Fibroblast of pulmonary artery (primary cell): ENCODE measurements at regions not wholly inside any gene's neighbourhood (a gene's known extent, or its start where the extent isn't known, plus 50 kb on each side); places are given as distances from the start of the nearest gene placed in this dataset.

Experiments
- DNase-seq: peaks from one replicate; pipeline ENCODE4 v3.0.0-alpha.2; 2010; ENCODE audit warnings: low read depth
- H3K4me3 ChIP-seq: replicated peaks from 2 replicates; pipeline ENCODE4 v1.5.1; 2011; ENCODE audit warnings: low read depth, mild to moderate bottlenecking, control low read depth, low read length, moderate library complexity
- CTCF ChIP-seq: IDR thresholded peaks from 2 replicates; pipeline ENCODE4 v1.5.1; 2011; ENCODE audit warnings: mild to moderate bottlenecking, control low read depth, low read length, inconsistent platforms; ENCODE audit errors: missing control alignments

DNA sequence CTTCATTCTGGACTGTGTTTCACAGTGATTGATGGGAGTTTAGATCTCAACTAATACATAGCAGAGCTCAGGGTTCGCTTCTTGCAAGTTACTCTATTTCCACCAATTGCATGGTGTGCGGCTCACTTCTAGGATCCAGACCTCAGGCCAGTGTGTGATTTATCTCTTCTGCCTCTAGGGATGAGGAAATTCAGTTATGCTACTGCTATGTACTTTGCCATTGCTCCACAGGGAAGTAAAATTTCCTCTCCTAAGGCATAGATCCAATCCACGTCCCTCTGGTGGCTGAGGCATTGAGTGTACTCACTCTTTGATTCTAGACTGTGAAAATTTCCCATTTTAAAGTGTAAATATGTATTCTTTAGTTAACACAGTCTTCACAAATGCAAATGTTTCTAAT is 214.1 kb downstream of the HS3ST3B1 start:
- TF ChIP-seq CTCF: no peak
- DNase-seq: no peak
- no peak overlapping the region for H3K4me3 ChIP-seq

- TF ChIP-seq CTCF: no peak
- DNase-seq: no peak
- H3K4me3 ChIP-seq: no peak overlapping the region
Observed at GRCh38 chr17:14513835-14514234, 213.0 kb downstream of the HS3ST3B1 start.

DNA sequence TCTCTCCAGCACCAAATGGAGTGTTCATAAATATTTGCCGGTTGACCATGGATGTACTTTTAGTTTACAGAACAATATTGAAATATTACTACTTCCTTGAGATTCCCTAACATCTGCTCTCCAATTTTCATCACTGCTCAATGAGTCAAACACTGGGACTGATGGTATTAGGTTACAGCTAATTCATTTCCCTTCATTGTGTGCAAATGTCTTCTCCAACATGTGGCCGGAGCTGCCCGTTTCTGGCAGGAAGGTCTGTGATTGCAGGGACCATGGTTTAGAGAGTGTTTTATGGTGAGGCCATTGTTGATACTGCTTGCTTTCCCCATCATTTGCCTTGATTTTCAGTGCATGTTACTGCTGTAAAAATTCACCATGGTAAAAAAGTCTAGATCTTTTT is 209.3 kb downstream of the HS3ST3B1 start:
- no peak for TF ChIP-seq CTCF

GRCh38 chr17:14508156-14508555 is 207.3 kb downstream of the HS3ST3B1 start:
- DNase-seq: no peak
- H3K4me3 ChIP-seq: no peak overlapping the region
- TF ChIP-seq CTCF: no peak

More for the DNA sequence above, 209.3 kb downstream of the HS3ST3B1 start:
- DNase-seq: no peak
- no peak overlapping the region for H3K4me3 ChIP-seq

- H3K4me3 ChIP-seq: no peak overlapping the region
Observed at GRCh38 chr17:14506364-14506763, 205.5 kb downstream of the HS3ST3B1 start.

DNA sequence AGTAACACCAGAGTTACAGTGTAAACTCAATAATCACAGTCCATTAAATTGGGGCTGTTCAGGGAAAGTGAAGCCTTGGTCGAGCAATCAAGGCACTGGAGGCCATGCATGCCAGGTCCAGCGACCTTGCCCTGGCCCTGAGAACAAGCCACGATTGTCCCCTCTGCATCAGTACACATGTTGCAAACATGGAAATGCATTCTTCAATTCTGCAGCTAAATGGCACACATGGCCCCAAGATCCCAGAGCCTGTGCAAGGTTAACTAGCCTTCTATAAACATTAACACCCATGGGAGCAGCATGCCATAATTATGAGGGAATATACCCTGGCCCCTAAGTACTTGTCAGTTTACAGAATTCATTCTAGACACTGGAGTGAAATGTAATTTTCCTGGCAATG is 204.7 kb downstream of the HS3ST3B1 start:
- H3K4me3 ChIP-seq: no peak overlapping the region
- DNase-seq: no peak
- no peak for TF ChIP-seq CTCF

More at GRCh38 chr17:14506364-14506763, 205.5 kb downstream of the HS3ST3B1 start:
- DNase-seq: no peak
- no peak for TF ChIP-seq CTCF

GRCh38 chr17:14499976-14500375 is 199.1 kb downstream of the HS3ST3B1 start:
- TF ChIP-seq CTCF: no peak
- H3K4me3 ChIP-seq: no peak overlapping the region
- no peak for DNase-seq
